ENCODE measurements at regions not wholly inside any gene's neighbourhood (a gene's known extent, or its start where the extent isn't known, plus 50 kb on each side); places are given as distances from the start of the nearest gene placed in this dataset.

GRCh38 chr13:73876323-73876722, 257.9 kb downstream of the KLF12 start:
- Histone ChIP-seq H3K4me1 (ENCODE audit: insufficient read depth, poor library complexity, severe bottlenecking) (no peaks in the 10 kb centered on the region), H3K27me3 (ENCODE audit: insufficient read depth, poor library complexity, severe bottlenecking) (no peaks in the 10 kb centered on the region)
- DNase-seq (ENCODE audit: low spot score) = no peak

GRCh38 chr13:73873940-73874830, 260.0 kb downstream of the KLF12 start:
- ATAC-seq (ENCODE audit: low read depth) (no peak), DNase-seq (ENCODE audit: low spot score) (no peak)
- Histone ChIP-seq H3K36me3 (ENCODE audit: low read depth) (no peaks in the 10 kb centered on the region), H3K9me3 (ENCODE audit: severe bottlenecking) (no peaks in the 10 kb centered on the region), H3K27ac (ENCODE audit: poor library complexity, severe bottlenecking) (no peak overlapping the region), H3K4me3 (ENCODE audit: severe bottlenecking) (no peak overlapping the region), H3K27me3 (ENCODE audit: insufficient read depth, poor library complexity, severe bottlenecking) (no peaks in the 10 kb centered on the region), H3K4me1 (ENCODE audit: insufficient read depth, poor library complexity, severe bottlenecking) (no peaks in the 10 kb centered on the region)
- TF ChIP-seq CTCF (IDR thresholded peaks at IDR 0.05; ENCODE audit: poor library complexity, severe bottlenecking) = no peak

More at GRCh38 chr13:73876323-73876722, 257.9 kb downstream of the KLF12 start:
- no peak for ATAC-seq (ENCODE audit: low read depth)
- Histone ChIP-seq H3K27ac (ENCODE audit: poor library complexity, severe bottlenecking) (no peak overlapping the region), H3K36me3 (ENCODE audit: low read depth) (no peaks in the 10 kb centered on the region), H3K4me3 (ENCODE audit: severe bottlenecking) (no peak overlapping the region), H3K9me3 (ENCODE audit: severe bottlenecking) (no peaks in the 10 kb centered on the region)
- TF ChIP-seq CTCF (IDR thresholded peaks at IDR 0.05; ENCODE audit: poor library complexity, severe bottlenecking) = no peak

GRCh38 chr13:73872397-73872796, 261.8 kb downstream of the KLF12 start:
- no peak overlapping the region for H3K27ac ChIP-seq (ENCODE audit: poor library complexity, severe bottlenecking)

GRCh38 chr13:73870970-73871935, 263.0 kb downstream of the KLF12 start:
- DNase-seq (ENCODE audit: low spot score) = no peak
- TF ChIP-seq CTCF (IDR thresholded peaks at IDR 0.05; ENCODE audit: poor library complexity, severe bottlenecking) = no peak
- no peak for ATAC-seq (ENCODE audit: low read depth)
- no peaks in the 10 kb centered on the region for H3K36me3 ChIP-seq (ENCODE audit: low read depth)
- H3K27ac ChIP-seq (ENCODE audit: poor library complexity, severe bottlenecking) = no peak overlapping the region
- H3K4me1 ChIP-seq (ENCODE audit: insufficient read depth, poor library complexity, severe bottlenecking) = no peaks in the 10 kb centered on the region
- no peaks in the 10 kb centered on the region for H3K27me3 ChIP-seq (ENCODE audit: insufficient read depth, poor library complexity, severe bottlenecking)
- no peak overlapping the region for H3K4me3 ChIP-seq (ENCODE audit: severe bottlenecking)
- peaks cover 1% of the 10 kb centered on the region for H3K9me3 ChIP-seq (ENCODE audit: severe bottlenecking)

More at GRCh38 chr13:73872397-73872796, 261.8 kb downstream of the KLF12 start:
- no peak for TF ChIP-seq CTCF (IDR thresholded peaks at IDR 0.05; ENCODE audit: poor library complexity, severe bottlenecking)
- ATAC-seq (ENCODE audit: low read depth) = no peak
- no peaks in the 10 kb centered on the region for H3K27me3 ChIP-seq (ENCODE audit: insufficient read depth, poor library complexity, severe bottlenecking)
- no peak overlapping the region for H3K4me3 ChIP-seq (ENCODE audit: severe bottlenecking)
- H3K9me3 ChIP-seq (ENCODE audit: severe bottlenecking) = peaks cover 1% of the 10 kb centered on the region
- no peak for DNase-seq (ENCODE audit: low spot score)
- no peaks in the 10 kb centered on the region for H3K36me3 ChIP-seq (ENCODE audit: low read depth)
- H3K4me1 ChIP-seq (ENCODE audit: insufficient read depth, poor library complexity, severe bottlenecking) = no peaks in the 10 kb centered on the region
